Keratinocyte (primary cell): ENCODE measurements at regions not wholly inside any gene's neighbourhood (a gene's known extent, or its start where the extent isn't known, plus 50 kb on each side); places are given as distances from the start of the nearest gene placed in this dataset.

Experiments
- EZH2 ChIP-seq: IDR thresholded peaks from one replicate; pipeline ENCODE4 v1.6.1; 2012; ENCODE audit warnings: inconsistent platforms, mild to moderate bottlenecking, low read length, moderate library complexity
- TF ChIP-seq, protein P1 (sequence below), 3 experiments: IDR thresholded peaks in 1 of 3; conservative IDR thresholded peaks in 1 of 3; optimal IDR thresholded peaks in 1 of 3; 2 replicates in 2 of 3; 3 replicates in 1 of 3; pipeline versions ENCODE3 to v1.5.1; 2011; ENCODE audit warnings: low read length in 3 of 3, mild to moderate bottlenecking in 3 of 3, moderate library complexity in 2 of 3, control low read depth in 1 of 3, inconsistent platforms in 1 of 3; ENCODE audit not compliant: insufficient read depth in 2 of 3; ENCODE audit errors: extremely low read depth in 1 of 3

DNA sequence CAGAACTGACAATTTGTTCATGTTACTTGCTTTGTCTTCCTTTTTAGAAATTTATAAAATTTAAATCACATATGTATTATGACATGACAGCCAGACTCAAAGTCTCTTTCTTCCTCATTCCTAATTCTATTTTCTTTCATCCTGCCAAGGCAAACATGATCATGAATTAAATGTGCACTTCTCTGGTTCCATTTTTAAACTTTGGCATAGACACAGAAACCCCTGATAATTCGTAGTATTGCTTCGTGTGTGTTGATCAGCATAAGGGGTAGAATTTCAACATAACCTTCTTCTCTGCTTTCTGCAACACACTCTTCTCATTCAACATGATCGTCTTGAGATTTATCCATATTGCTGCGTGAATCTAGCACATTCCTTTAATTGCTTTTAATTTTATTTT lies 156.5 kb downstream of the AIPL1 start:
- TF ChIP-seq, protein P1, sequence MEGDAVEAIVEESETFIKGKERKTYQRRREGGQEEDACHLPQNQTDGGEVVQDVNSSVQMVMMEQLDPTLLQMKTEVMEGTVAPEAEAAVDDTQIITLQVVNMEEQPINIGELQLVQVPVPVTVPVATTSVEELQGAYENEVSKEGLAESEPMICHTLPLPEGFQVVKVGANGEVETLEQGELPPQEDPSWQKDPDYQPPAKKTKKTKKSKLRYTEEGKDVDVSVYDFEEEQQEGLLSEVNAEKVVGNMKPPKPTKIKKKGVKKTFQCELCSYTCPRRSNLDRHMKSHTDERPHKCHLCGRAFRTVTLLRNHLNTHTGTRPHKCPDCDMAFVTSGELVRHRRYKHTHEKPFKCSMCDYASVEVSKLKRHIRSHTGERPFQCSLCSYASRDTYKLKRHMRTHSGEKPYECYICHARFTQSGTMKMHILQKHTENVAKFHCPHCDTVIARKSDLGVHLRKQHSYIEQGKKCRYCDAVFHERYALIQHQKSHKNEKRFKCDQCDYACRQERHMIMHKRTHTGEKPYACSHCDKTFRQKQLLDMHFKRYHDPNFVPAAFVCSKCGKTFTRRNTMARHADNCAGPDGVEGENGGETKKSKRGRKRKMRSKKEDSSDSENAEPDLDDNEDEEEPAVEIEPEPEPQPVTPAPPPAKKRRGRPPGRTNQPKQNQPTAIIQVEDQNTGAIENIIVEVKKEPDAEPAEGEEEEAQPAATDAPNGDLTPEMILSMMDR (optimal IDR thresholded peaks at IDR 0.05 in 1 of 3, IDR thresholded peaks at IDR 0.05 in 1 of 3, conservative IDR thresholded peaks at IDR 0.05 in 1 of 3; ENCODE audit: extremely low read depth in 1 of 3, insufficient read depth in 2 of 3, low read length in 3 of 3) = no peak
- no peak for TF ChIP-seq EZH2
